H1 (cell line): ENCODE measurements at regions not wholly inside any gene's neighbourhood (a gene's known extent, or its start where the extent isn't known, plus 50 kb on each side); places are given as distances from the start of the nearest gene placed in this dataset.

Source experiments
- CTCF ChIA-PET: fragments of 300-600 bp; sonication (Branson Sonifier 250); formaldehyde crosslinking; loops from one replicate; lab custom pipeline; 2021; ENCODE audit not compliant: partially characterized antibody; lab: Charles Lee
- POLR2A ChIA-PET: fragments of 300-600 bp; sonication (Branson Sonifier 250); formaldehyde crosslinking; loops from one replicate; lab custom pipeline; 2021; ENCODE audit warnings: inconsistent platforms; ENCODE audit not compliant: partially characterized antibody; lab: Charles Lee
- DNase-seq, 2 experiments: peaks; one replicate each; pipeline versions ENCODE4 v3.0.0 to v3.0.0-alpha.2; 2010 to 2022; ENCODE audit warnings: low spot score in 2 of 2, low read depth in 1 of 2, mixed read lengths in 1 of 2
- FAIRE-seq: peaks from 2 replicates; lab custom pipeline; 2011; peaks lifted over from hg19 to GRCh38; lab: Jason Lieb, UNC
- H2AFZ ChIP-seq: 2 replicates; pipeline ENCODE4 v1.8.1; 2012; ENCODE audit warnings: low read length, inconsistent platforms
- H2AK5ac ChIP-seq: 2 replicates; pipeline ENCODE4 v1.6.1; 2013; ENCODE audit warnings: low read depth, low read length
- H2BK120ac ChIP-seq: replicated peaks from 2 replicates; pipeline ENCODE3; 2013; ENCODE audit warnings: low read depth, low read length, inconsistent platforms
- H2BK12ac ChIP-seq: 2 replicates; pipeline ENCODE4 v1.6.1; 2013; ENCODE audit warnings: low read depth, low read length
- H2BK15ac ChIP-seq: 2 replicates; pipeline ENCODE4 v1.6.1; 2013; ENCODE audit warnings: low read length
- H2BK20ac ChIP-seq: 2 replicates; pipeline ENCODE4 v1.6.1; 2013; ENCODE audit warnings: low read length
- H2BK5ac ChIP-seq: 2 replicates; pipeline ENCODE4 v1.6.1; 2013; ENCODE audit warnings: low read depth, low read length
- H3K14ac ChIP-seq: 2 replicates; pipeline ENCODE4 v1.6.1; 2013; ENCODE audit warnings: inconsistent platforms; ENCODE audit not compliant: insufficient read length
- H3K18ac ChIP-seq: 2 replicates; pipeline ENCODE4 v1.6.1; 2013; ENCODE audit warnings: low read length; ENCODE audit errors: extremely low read depth
- H3K23ac ChIP-seq: 2 replicates; pipeline ENCODE4 v1.6.1; 2013; ENCODE audit warnings: inconsistent platforms; ENCODE audit not compliant: insufficient read length
- H3K23me2 ChIP-seq: 2 replicates; pipeline ENCODE4 v1.6.1; 2013; ENCODE audit warnings: low read depth, low read length
- H3K27ac ChIP-seq: 2 replicates; pipeline ENCODE4 v1.6.1; 2011; ENCODE audit warnings: low read depth, low read length, inconsistent platforms
- H3K27me3 ChIP-seq, 4 experiments: replicated peaks in 1 of 4; 1 replicate in 1 of 4; 2 replicates in 3 of 4; pipeline versions ENCODE4 v1.6.1 to v1.8.1; 2011 to 2013; ENCODE audit warnings: low read length in 3 of 4, mild to moderate bottlenecking in 3 of 4, inconsistent platforms in 2 of 4, mixed read lengths in 2 of 4, moderate library complexity in 1 of 4; ENCODE audit not compliant: control insufficient read depth in 3 of 4, insufficient read depth in 3 of 4; ENCODE audit errors: extremely low read depth in 1 of 4
- H3K36me3 ChIP-seq, 4 experiments: 2 replicates each; pipeline versions ENCODE4 v1.6.1 to v1.8.1; 2011 to 2013; ENCODE audit warnings: mild to moderate bottlenecking in 4 of 4, low read length in 3 of 4, moderate library complexity in 2 of 4, control low read depth in 1 of 4, inconsistent platforms in 1 of 4; ENCODE audit not compliant: insufficient read depth in 4 of 4, control insufficient read depth in 2 of 4
- H3K4ac ChIP-seq: replicated peaks from 2 replicates; pipeline ENCODE3; 2013; ENCODE audit warnings: low read length, low read depth, mixed read lengths, inconsistent platforms; ENCODE audit not compliant: insufficient read length
- H3K4me1 ChIP-seq, 4 experiments: replicated peaks in 1 of 4; 1 replicate in 1 of 4; 2 replicates in 3 of 4; pipeline versions ENCODE4 v1.6.1 to v1.8.1; 2011 to 2013; ENCODE audit warnings: low read length in 3 of 4, inconsistent platforms in 2 of 4, mixed read lengths in 1 of 4; ENCODE audit not compliant: insufficient read depth in 4 of 4, control insufficient read depth in 3 of 4
- H3K4me2 ChIP-seq, 2 experiments: 2 replicates each; pipeline versions ENCODE4 v1.6.1 to v1.8.1; 2011 to 2013; ENCODE audit warnings: low read depth in 2 of 2, low read length in 2 of 2, control low read depth in 1 of 2, inconsistent platforms in 1 of 2, mild to moderate bottlenecking in 1 of 2; ENCODE audit not compliant: insufficient read depth in 1 of 2
- H3K4me3 ChIP-seq, 4 experiments: fragments of 200-600, 300-600 bp in 1 of 4; sonication (generic), shearing (Covaris generic), sonication (Bioruptor Twin) in 1 of 4; 2 replicates each; pipeline versions ENCODE4 v1.5.1 to v1.8.1; 2011 to 2016; ENCODE audit warnings: low read length in 4 of 4, low read depth in 3 of 4, control low read depth in 2 of 4, inconsistent platforms in 2 of 4, mild to moderate bottlenecking in 2 of 4, mixed read lengths in 1 of 4, moderate library complexity in 1 of 4; ENCODE audit not compliant: insufficient read depth in 2 of 4; ENCODE audit errors: extremely low read depth in 1 of 4
- H3K56ac ChIP-seq: replicated peaks from 2 replicates; pipeline ENCODE3; 2013; ENCODE audit warnings: low read depth, mild to moderate bottlenecking, mixed read lengths, low read length, inconsistent platforms; ENCODE audit not compliant: insufficient read length
- H3K79me1 ChIP-seq: 2 replicates; pipeline ENCODE4 v1.6.1; 2013; ENCODE audit warnings: low read depth, low read length, control low read depth
- H3K79me2 ChIP-seq, 2 experiments: 2 replicates each; pipeline versions ENCODE4 v1.6.1 to v1.8.1; 2012 to 2013; ENCODE audit warnings: low read length in 2 of 2, mild to moderate bottlenecking in 2 of 2, inconsistent platforms in 1 of 2; ENCODE audit not compliant: insufficient read depth in 2 of 2, control insufficient read depth in 1 of 2
- H3K9ac ChIP-seq, 4 experiments: replicated peaks in 1 of 4; 1 replicate in 1 of 4; 2 replicates in 3 of 4; pipeline versions ENCODE4 v1.6.1 to v1.8.1; 2011 to 2013; ENCODE audit warnings: low read depth in 3 of 4, low read length in 3 of 4, control low read depth in 2 of 4, mild to moderate bottlenecking in 2 of 4, moderate library complexity in 2 of 4, inconsistent platforms in 1 of 4; ENCODE audit errors: extremely low read depth in 1 of 4
- H3K9me3 ChIP-seq, 2 experiments: 2 replicates each; pipeline versions ENCODE4 v1.6.1 to v1.8.1; 2012 to 2013; ENCODE audit warnings: mild to moderate bottlenecking in 2 of 2, moderate library complexity in 2 of 2, control low read depth in 1 of 2, inconsistent platforms in 1 of 2, low read depth in 1 of 2, low read length in 1 of 2, mixed read lengths in 1 of 2; ENCODE audit not compliant: insufficient read depth in 2 of 2
- H4K20me1 ChIP-seq, 2 experiments: replicated peaks in 1 of 2; 2 replicates each; pipeline versions ENCODE3 to v1.8.1; 2011 to 2013; ENCODE audit warnings: inconsistent platforms in 2 of 2, low read length in 2 of 2, mild to moderate bottlenecking in 1 of 2; ENCODE audit not compliant: insufficient read depth in 2 of 2, control insufficient read depth in 1 of 2
- H4K5ac ChIP-seq: 2 replicates; pipeline ENCODE4 v1.6.1; 2013; ENCODE audit warnings: low read length, low read depth, mixed read lengths, inconsistent platforms; ENCODE audit not compliant: insufficient read length
- H4K8ac ChIP-seq: 2 replicates; pipeline ENCODE4 v1.8.0; 2013; ENCODE audit warnings: mild to moderate bottlenecking, moderate library complexity, low read length, inconsistent platforms; ENCODE audit not compliant: insufficient read depth; ENCODE audit errors: extremely low read depth
- H4K91ac ChIP-seq: replicated peaks from 2 replicates; pipeline ENCODE3; 2013; ENCODE audit warnings: low read length, mixed read lengths, inconsistent platforms; ENCODE audit not compliant: insufficient read length
- RFX5 ChIP-seq: IDR thresholded peaks from 2 replicates; pipeline ENCODE4 v1.6.1; 2011; ENCODE audit warnings: low read depth, low read length, improper control_type of control experiment, borderline replicate concordance
- ZNF274 ChIP-seq: IDR thresholded peaks from 2 replicates; pipeline ENCODE4 v1.7.0; 2012; ENCODE audit warnings: low read length, borderline replicate concordance; ENCODE audit errors: extremely low read depth
- WGBS, 2 experiments: shearing (Covaris generic) in 1 of 2; methylation state at CpG; one replicate each; pipeline versions ENCODE4 v1.1.6 to v1.1.7; 2013 to 2015; ENCODE audit warnings: low lambda C conversion rate in 2 of 2, mixed read lengths in 2 of 2, inconsistent platforms in 1 of 2, low coverage in 1 of 2, missing lambda C conversion rate in 1 of 2; ENCODE audit not compliant: insufficient replicate concordance in 2 of 2, insufficient coverage in 1 of 2, insufficient read length in 1 of 2; ENCODE audit errors: extremely low coverage in 1 of 2, missing lambda C conversion rate in 1 of 2; 5-methylcytosine and 5-hydroxymethylcytosine counted together

DNA sequence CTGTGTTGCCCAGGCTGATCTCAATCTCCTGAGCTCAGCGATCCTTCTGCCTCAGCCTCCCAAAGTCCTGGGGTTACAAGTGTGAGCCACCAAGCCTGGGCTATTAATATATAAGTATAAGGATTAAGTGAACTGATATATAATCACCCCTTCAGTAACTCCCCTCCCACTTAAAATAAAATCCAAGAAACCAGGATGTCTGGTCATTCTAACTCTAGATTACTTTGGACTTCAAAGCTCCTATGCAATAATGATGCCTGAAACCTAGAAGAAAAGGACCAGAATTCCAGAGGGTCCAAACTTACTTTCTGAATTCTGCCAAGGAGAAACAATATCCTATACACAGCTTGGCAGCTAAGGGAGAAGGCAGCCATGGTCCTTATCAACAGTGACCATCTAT is 206.8 kb upstream of the ZNF217 start:
- H3K4ac ChIP-seq: no peak overlapping the region
- H2BK120ac ChIP-seq: no peak overlapping the region
- no peaks in the 10 kb centered on the region; a peak in 1 of 7 replicates for H3K4me1 ChIP-seq
- H4K20me1 ChIP-seq: no peaks in the 10 kb centered on the region
- no peak overlapping the region for H4K8ac ChIP-seq
- no peak overlapping the region for H4K5ac ChIP-seq
- H3K27me3 ChIP-seq: no peaks in the 10 kb centered on the region; a peak in 1 of 7 replicates
- no peak overlapping the region for H2BK20ac ChIP-seq
- H2BK12ac ChIP-seq: no peak overlapping the region
- H3K79me1 ChIP-seq: no peaks in the 10 kb centered on the region
- no peak overlapping the region for H3K27ac ChIP-seq
- DNase-seq (no peak), FAIRE-seq (no peak)
- 87% methylated on average over 1 of the region's 1 CpG; no CpG with 5 or more reads in 1 of the 2 experiments for WGBS, 2 experiments
- ChIA-PET CTCF (interaction anchor here (0.6 to 1.2 kb wide), 2 partner anchors 15 to 139 kb away, joined by 3 to 4 read pairs; no protein-coding TSS in a partner anchor), POLR2A (no interaction called here)
- H3K14ac ChIP-seq: no peak overlapping the region
- H3K4me3 ChIP-seq: no peak overlapping the region
- H2BK5ac ChIP-seq: no peak overlapping the region
- no peak overlapping the region for H3K56ac ChIP-seq
- no peak overlapping the region for H2AK5ac ChIP-seq
- no peak overlapping the region for H2AFZ ChIP-seq
- no peaks in the 10 kb centered on the region for H3K23me2 ChIP-seq
- H3K79me2 ChIP-seq: no peaks in the 10 kb centered on the region
- TF ChIP-seq RFX5 (no peak), ZNF274 (no peak)
- H2BK15ac ChIP-seq: no peak overlapping the region
- H3K23ac ChIP-seq: no peak overlapping the region
- H3K9ac ChIP-seq: no peak overlapping the region
- H3K18ac ChIP-seq: no peak overlapping the region
- H3K9me3 ChIP-seq: no peaks in the 10 kb centered on the region
- H4K91ac ChIP-seq: no peak overlapping the region
- H3K4me2 ChIP-seq: no peak overlapping the region
- no peaks in the 10 kb centered on the region for H3K36me3 ChIP-seq
